GM06990 (cell line): ENCODE measurements at regions not wholly inside any gene's neighbourhood (a gene's known extent, or its start where the extent isn't known, plus 50 kb on each side); places are given as distances from the start of the nearest gene placed in this dataset.

Source experiments
- DNase-seq: peaks from one replicate; pipeline ENCODE4 v3.0.0-alpha.2; 2011; ENCODE audit not compliant: insufficient read length; ENCODE audit errors: extremely low read depth
- H3K27me3 ChIP-seq: replicated peaks from 2 replicates; pipeline ENCODE4 v1.6.0; 2011; ENCODE audit warnings: low read length; ENCODE audit not compliant: control insufficient read depth, insufficient read depth
- H3K36me3 ChIP-seq: 2 replicates; pipeline ENCODE4 v1.5.1; 2011; ENCODE audit warnings: low read length; ENCODE audit not compliant: control insufficient read depth, insufficient read depth
- H3K4me3 ChIP-seq: replicated peaks from 2 replicates; pipeline ENCODE4 v1.5.1; 2011; ENCODE audit warnings: low read depth, mild to moderate bottlenecking, control low read depth, low read length
- CTCF ChIP-seq: IDR thresholded peaks from 2 replicates; pipeline ENCODE4 v1.5.1; 2011; ENCODE audit warnings: low read length, control low read depth, mild to moderate bottlenecking, inconsistent platforms; ENCODE audit not compliant: insufficient read depth, poor library complexity, severe bottlenecking

- H3K36me3 ChIP-seq, result peaks cover 3% of the 10 kb centered on the region
- H3K27me3 ChIP-seq, result no peaks in the 10 kb centered on the region
- TF ChIP-seq CTCF, result no peak
- no peak overlapping the region for H3K4me3 ChIP-seq
- DNase-seq, result no peak
Measured at GRCh38 chr1:184895086-184895485, 79.2 kb downstream of the NIBAN1 start.

- no peak for DNase-seq
- Histone ChIP-seq H3K27me3 (no peaks in the 10 kb centered on the region), H3K36me3 (peaks cover 3% of the 10 kb centered on the region), H3K4me3 (no peak overlapping the region)
- TF ChIP-seq CTCF, result no peak
Measured at GRCh38 chr1:184893695-184894094, 80.6 kb downstream of the NIBAN1 start.

GRCh38 chr1:184892116-184892515 is 82.2 kb downstream of the NIBAN1 start:
- H3K36me3 ChIP-seq, result no peaks in the 10 kb centered on the region
- no peaks in the 10 kb centered on the region for H3K27me3 ChIP-seq
- TF ChIP-seq CTCF, result no peak
- peak; percentile 47 for DNase-seq
- H3K4me3 ChIP-seq, result no peak overlapping the region

GRCh38 chr1:184891440-184891839 is 82.9 kb downstream of the NIBAN1 start:
- Histone ChIP-seq H3K4me3 (no peak overlapping the region), H3K27me3 (no peaks in the 10 kb centered on the region), H3K36me3 (no peaks in the 10 kb centered on the region)
- no peak for TF ChIP-seq CTCF
- DNase-seq, result no peak

GRCh38 chr1:184890539-184890973 is 83.8 kb downstream of the NIBAN1 start:
- no peak for TF ChIP-seq CTCF
- no peak for DNase-seq
- Histone ChIP-seq H3K36me3 (no peaks in the 10 kb centered on the region; the same call in 1 of the 2 replicates), H3K4me3 (no peak overlapping the region), H3K27me3 (no peaks in the 10 kb centered on the region)

- Histone ChIP-seq H3K36me3 (no peaks in the 10 kb centered on the region; the same call in 1 of the 2 replicates), H3K4me3 (no peak overlapping the region), H3K27me3 (no peaks in the 10 kb centered on the region)
- DNase-seq, result no peak
- no peak for TF ChIP-seq CTCF
Measured at GRCh38 chr1:184889902-184890301, 84.4 kb downstream of the NIBAN1 start.
